ENCODE measurements at regions not wholly inside any gene's neighbourhood (a gene's known extent, or its start where the extent isn't known, plus 50 kb on each side); places are given as distances from the start of the nearest gene placed in this dataset.

DNA sequence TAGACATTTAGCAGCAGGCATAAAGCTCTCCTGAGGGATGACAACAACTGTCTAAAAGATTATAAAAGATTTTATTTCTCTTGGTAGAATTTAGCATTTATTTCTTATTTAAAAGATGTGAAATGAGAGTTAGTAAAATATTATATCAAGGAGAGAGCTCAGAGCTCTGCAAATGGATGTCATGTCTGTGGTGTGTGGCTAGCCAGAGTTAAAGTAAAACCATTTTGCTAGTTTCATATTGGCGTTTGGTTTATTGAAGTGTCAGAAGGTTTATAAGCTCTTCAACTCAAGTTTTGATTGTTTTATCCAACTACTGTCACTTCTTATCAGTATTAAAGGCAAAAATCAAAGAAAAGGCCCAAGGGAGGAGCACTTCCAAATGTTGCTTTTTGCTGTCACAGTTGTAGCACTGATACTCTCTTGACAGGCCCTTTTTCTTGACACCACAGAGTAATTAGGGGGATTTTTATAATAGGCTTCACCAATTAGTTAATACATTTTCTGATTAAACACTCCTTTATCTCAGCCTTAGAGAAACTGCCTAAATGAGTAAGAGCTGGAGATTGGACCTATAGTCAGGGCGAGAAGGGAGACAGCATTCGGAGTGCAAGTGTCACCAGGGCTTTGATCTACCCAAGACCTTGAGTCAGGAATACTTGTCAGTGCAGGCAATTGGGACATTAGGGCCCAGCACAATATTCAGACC, 233.9 kb downstream of the PTBP2 start:
- TF ChIP-seq, protein P1, sequence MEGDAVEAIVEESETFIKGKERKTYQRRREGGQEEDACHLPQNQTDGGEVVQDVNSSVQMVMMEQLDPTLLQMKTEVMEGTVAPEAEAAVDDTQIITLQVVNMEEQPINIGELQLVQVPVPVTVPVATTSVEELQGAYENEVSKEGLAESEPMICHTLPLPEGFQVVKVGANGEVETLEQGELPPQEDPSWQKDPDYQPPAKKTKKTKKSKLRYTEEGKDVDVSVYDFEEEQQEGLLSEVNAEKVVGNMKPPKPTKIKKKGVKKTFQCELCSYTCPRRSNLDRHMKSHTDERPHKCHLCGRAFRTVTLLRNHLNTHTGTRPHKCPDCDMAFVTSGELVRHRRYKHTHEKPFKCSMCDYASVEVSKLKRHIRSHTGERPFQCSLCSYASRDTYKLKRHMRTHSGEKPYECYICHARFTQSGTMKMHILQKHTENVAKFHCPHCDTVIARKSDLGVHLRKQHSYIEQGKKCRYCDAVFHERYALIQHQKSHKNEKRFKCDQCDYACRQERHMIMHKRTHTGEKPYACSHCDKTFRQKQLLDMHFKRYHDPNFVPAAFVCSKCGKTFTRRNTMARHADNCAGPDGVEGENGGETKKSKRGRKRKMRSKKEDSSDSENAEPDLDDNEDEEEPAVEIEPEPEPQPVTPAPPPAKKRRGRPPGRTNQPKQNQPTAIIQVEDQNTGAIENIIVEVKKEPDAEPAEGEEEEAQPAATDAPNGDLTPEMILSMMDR (IDR thresholded peaks at IDR 0.05; ENCODE audit: control insufficient read depth, insufficient read depth, low read depth, low read length, missing control alignments), result no peak
- no peak overlapping the region for H3K4me3 ChIP-seq (ENCODE audit: control insufficient read depth, low read depth, low read length)
- no peak for DNase-seq (ENCODE audit: low read depth)

DNA sequence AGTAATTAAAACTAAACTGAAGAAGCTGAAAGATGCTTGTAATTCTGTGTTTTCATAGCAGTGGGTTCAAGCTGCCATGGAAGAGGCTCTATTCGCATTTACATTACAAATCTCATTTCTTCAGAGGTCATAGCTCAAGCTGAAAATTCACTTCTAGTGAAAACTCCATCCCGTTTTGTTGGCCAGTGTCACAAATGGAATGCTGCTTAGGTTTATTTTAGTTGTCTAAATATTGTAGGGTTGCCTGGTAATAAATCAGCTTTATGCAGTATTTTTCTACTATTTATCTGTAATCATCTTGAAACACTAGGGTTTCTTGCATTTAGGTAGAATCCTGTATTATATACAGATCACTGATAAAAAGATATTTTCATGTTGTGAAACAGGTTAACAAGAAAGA, 240.6 kb downstream of the PTBP2 start:
- TF ChIP-seq, protein P1 (IDR thresholded peaks at IDR 0.05; ENCODE audit: control insufficient read depth, insufficient read depth, low read depth, low read length, missing control alignments), result no peak

DNA sequence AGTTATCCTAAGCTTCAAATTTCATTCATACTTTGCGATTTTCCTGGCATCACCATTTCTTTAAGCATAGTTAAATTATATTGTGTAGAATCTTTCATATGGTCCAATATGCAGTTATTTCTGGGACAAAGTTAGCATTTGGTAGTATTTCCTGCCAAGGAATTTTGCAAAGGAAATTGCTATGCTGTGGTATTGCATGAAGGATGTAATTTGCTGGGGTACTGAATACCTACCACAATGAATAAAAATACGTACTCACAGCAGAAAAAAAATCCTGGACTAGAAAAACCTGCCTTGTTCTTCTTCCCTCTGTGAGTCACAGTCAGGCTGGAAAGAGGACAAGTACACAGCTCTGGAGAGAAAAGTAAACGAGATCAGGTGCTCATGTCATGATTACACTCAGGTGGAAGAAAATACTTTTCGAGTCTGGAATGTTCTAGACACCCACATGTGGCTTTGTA, 241.2 kb downstream of the PTBP2 start:
- TF ChIP-seq, protein P1 (IDR thresholded peaks at IDR 0.05; ENCODE audit: control insufficient read depth, insufficient read depth, low read depth, low read length, missing control alignments), result no peak
- H3K4me3 ChIP-seq (ENCODE audit: control insufficient read depth, low read depth, low read length), result no peak overlapping the region
- no peak for DNase-seq (ENCODE audit: low read depth)

More for the DNA sequence above, 240.6 kb downstream of the PTBP2 start:
- DNase-seq (ENCODE audit: low read depth), result no peak
- H3K4me3 ChIP-seq (ENCODE audit: control insufficient read depth, low read depth, low read length), result no peak overlapping the region

DNA sequence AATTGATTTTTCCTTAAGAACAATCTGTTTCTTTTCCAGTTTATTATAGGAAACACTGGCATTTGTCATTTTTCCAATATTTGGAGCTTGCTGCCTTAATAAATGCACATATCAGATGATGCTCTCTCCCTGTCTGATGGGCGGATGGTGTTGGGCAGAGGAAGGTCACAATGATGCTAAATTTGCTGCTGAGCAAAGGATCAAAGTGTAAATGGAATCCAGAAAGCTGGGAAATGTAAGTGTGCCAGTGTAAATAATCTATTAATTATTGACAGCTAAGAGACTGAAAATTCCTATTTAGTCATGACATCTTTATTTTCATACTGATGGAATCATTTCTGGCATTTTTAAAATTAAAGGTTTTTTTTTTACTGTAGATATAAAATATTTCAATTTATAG, 243.2 kb downstream of the PTBP2 start:
- DNase-seq (ENCODE audit: low read depth), result no peak
- TF ChIP-seq, protein P1 (IDR thresholded peaks at IDR 0.05; ENCODE audit: control insufficient read depth, insufficient read depth, low read depth, low read length, missing control alignments), result no peak
- H3K4me3 ChIP-seq (ENCODE audit: control insufficient read depth, low read depth, low read length), result no peak overlapping the region

DNA sequence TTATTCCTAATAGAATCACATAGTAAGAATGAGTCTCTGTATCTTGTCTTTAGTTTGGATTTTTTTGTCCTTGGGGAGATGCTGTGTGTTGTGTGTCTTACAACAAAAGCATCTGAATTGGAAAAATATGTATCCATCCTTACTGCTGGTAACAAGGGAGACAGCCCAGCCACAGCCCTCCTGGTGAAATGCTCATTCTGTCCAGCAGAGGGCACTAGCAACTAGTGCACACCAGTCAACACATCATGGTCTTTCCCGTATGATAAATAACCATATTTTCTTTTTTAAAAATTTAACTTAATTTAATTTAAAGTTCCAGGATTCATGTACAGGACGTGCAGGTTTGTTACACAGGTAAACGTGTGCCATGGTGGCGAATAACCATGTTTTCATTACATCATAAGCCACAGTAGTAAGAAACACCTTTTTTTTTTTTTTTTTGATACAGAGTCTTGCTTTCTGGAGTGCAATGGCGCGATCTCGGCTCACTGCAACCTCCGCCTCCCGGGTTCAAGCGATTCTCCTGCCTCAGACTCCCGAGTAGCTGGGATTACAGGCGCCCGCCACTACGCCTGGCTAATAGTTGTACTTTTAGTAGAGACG, 245.1 kb downstream of the PTBP2 start:
- no peak overlapping the region for H3K4me3 ChIP-seq (ENCODE audit: control insufficient read depth, low read depth, low read length)
- TF ChIP-seq, protein P1 (IDR thresholded peaks at IDR 0.05; ENCODE audit: control insufficient read depth, insufficient read depth, low read depth, low read length, missing control alignments), result peak; percentile 89

DNA sequence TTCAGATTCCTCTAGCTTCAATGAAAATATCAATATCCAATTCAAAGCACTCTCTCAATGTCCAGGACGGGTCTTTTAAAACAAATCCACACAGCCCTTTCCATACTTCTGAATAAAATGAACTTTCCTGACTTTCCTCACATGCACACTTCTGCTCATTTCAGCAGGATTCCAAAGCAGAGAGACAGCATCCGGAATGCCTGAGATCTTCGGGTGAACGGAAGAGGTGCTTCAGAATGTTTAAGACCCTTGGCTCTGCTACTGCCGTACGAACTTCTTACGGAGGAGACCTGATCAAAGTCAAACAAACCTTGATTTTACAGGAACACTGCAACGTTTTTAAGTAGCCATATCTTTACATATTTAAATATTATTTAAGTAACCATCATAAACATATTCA, 245.7 kb downstream of the PTBP2 start:
- no peak for DNase-seq (ENCODE audit: low read depth)
- TF ChIP-seq, protein P1 (IDR thresholded peaks at IDR 0.05; ENCODE audit: control insufficient read depth, insufficient read depth, low read depth, low read length, missing control alignments), result no peak
- no peak overlapping the region for H3K4me3 ChIP-seq (ENCODE audit: control insufficient read depth, low read depth, low read length)

More for the DNA sequence above, 245.1 kb downstream of the PTBP2 start:
- DNase-seq (ENCODE audit: low read depth), result peak; percentile 33

Measured in AG09309 (cell line).